GM12891 (cell line): ENCODE measurements at regions not wholly inside any gene's neighbourhood (a gene's known extent, or its start where the extent isn't known, plus 50 kb on each side); places are given as distances from the start of the nearest gene placed in this dataset.

Experiments
- POLR2A ChIP-seq: IDR thresholded peaks from 2 replicates; pipeline ENCODE4 v1.6.1; 2011; ENCODE audit warnings: low read depth, low read length, control low read depth
- POLR2AphosphoS5 ChIP-seq: IDR thresholded peaks from 2 replicates; pipeline ENCODE4 v1.6.1; 2011; ENCODE audit warnings: low read depth, low read length, control low read depth

GRCh38 chr4:177232473-177232872, 77.2 kb upstream of the NEIL3 start:
- TF ChIP-seq POLR2A (no peak), POLR2AphosphoS5 (no peak)
